IMR-90 (cell line): ENCODE measurements at regions not wholly inside any gene's neighbourhood (a gene's known extent, or its start where the extent isn't known, plus 50 kb on each side); places are given as distances from the start of the nearest gene placed in this dataset.

Source experiments
- ATAC-seq: fragments of 200-7000 bp; cut with Tn5 transposase; 2 replicates; pipeline ENCODE4 v1.9.1; 2020; ENCODE audit warnings: low read depth, mild to moderate bottlenecking, moderate library complexity
- BruUV-seq: library from RNA; stranded (reverse); fragments of 400-500 nt; replicated peaks from 2 replicates; lab custom pipeline; 2021; lab: Mats Ljungman, UMichigan
- CTCF ChIA-PET: fragments of 300-600 bp; formaldehyde crosslinking; extraction: SDS; loops from one replicate; lab custom pipeline; 2021; ENCODE audit warnings: antibody characterized with exemption; lab: Yijun Ruan, JAX
- POLR2A ChIA-PET: fragments of 300-600 bp; sonication (Branson Sonifier 250); formaldehyde crosslinking; loops from one replicate; lab custom pipeline; 2022; ENCODE audit warnings: antibody characterized with exemption; ENCODE audit not compliant: unreplicated experiment; lab: Charles Lee
- DNase-seq: peaks from one replicate; pipeline ENCODE4 v3.0.0; 2013
- H2AFZ ChIP-seq: replicated peaks from 2 replicates; pipeline ENCODE3; 2013; ENCODE audit warnings: low read length, mild to moderate bottlenecking; ENCODE audit not compliant: poor library complexity
- H2AK5ac ChIP-seq: 2 replicates; pipeline ENCODE4 v1.6.1; 2013; ENCODE audit warnings: low read depth, low read length, inconsistent platforms
- H2AK9ac ChIP-seq: replicated peaks from 2 replicates; pipeline ENCODE3; 2013; ENCODE audit warnings: mild to moderate bottlenecking, low read depth, low read length, moderate library complexity; ENCODE audit not compliant: poor library complexity
- H2BK120ac ChIP-seq: 2 replicates; pipeline ENCODE4 v1.6.1; 2013; ENCODE audit warnings: low read depth, low read length, inconsistent platforms
- H2BK15ac ChIP-seq: 3 replicates; pipeline ENCODE4 v1.6.1; 2013; ENCODE audit warnings: low read depth, low read length, inconsistent platforms
- H2BK20ac ChIP-seq: 2 replicates; pipeline ENCODE4 v1.6.1; 2013; ENCODE audit warnings: low read depth, mild to moderate bottlenecking, inconsistent platforms, low read length, moderate library complexity
- H2BK5ac ChIP-seq: 2 replicates; pipeline ENCODE4 v1.6.1; 2013; ENCODE audit warnings: mild to moderate bottlenecking, low read depth, low read length, inconsistent platforms; ENCODE audit not compliant: poor library complexity, severe bottlenecking
- H3K14ac ChIP-seq: replicated peaks from 2 replicates; pipeline ENCODE4 v1.6.1; 2013; ENCODE audit warnings: low read depth, low read length, inconsistent platforms
- H3K18ac ChIP-seq: 2 replicates; pipeline ENCODE4 v1.6.1; 2013; ENCODE audit warnings: low read depth, low read length, control low read depth
- H3K23ac ChIP-seq: 2 replicates; pipeline ENCODE4 v1.6.1; 2013; ENCODE audit warnings: low read depth, low read length, inconsistent platforms
- H3K27ac ChIP-seq: 2 replicates; pipeline ENCODE4 v1.5.1; 2013; ENCODE audit warnings: mild to moderate bottlenecking, control low read depth, low read length; ENCODE audit not compliant: insufficient read depth
- H3K27me3 ChIP-seq: 2 replicates; pipeline ENCODE4 v1.6.1; 2013; ENCODE audit warnings: low read length; ENCODE audit not compliant: control insufficient read depth, insufficient read depth
- H3K36me3 ChIP-seq: 2 replicates; pipeline ENCODE4 v1.6.1; 2013; ENCODE audit warnings: low read length, mixed read lengths; ENCODE audit not compliant: control insufficient read depth, insufficient read depth
- H3K4ac ChIP-seq: 2 replicates; pipeline ENCODE4 v1.6.1; 2013; ENCODE audit warnings: low read depth, low read length, inconsistent platforms
- H3K4me1 ChIP-seq: 2 replicates; pipeline ENCODE4 v1.6.1; 2013; ENCODE audit warnings: low read length, mixed read lengths; ENCODE audit not compliant: control insufficient read depth, insufficient read depth
- H3K4me2 ChIP-seq: 2 replicates; pipeline ENCODE4 v1.6.1; 2013; ENCODE audit warnings: low read depth, mild to moderate bottlenecking, control low read depth, low read length, moderate library complexity
- H3K4me3 ChIP-seq: 2 replicates; pipeline ENCODE4 v1.5.1; 2013; ENCODE audit warnings: low read depth, mild to moderate bottlenecking, control low read depth, low read length, moderate library complexity; ENCODE audit not compliant: insufficient read depth
- H3K56ac ChIP-seq: 2 replicates; pipeline ENCODE4 v1.6.1; 2013; ENCODE audit warnings: low read length, inconsistent platforms; ENCODE audit not compliant: insufficient read depth; ENCODE audit errors: extremely low read depth
- H3K79me1 ChIP-seq, 2 experiments: 2 replicates each; pipeline ENCODE4 v1.6.1; 2013; ENCODE audit warnings: low read length in 2 of 2, inconsistent platforms in 1 of 2, low read depth in 1 of 2
- H3K9ac ChIP-seq: 2 replicates; pipeline ENCODE4 v1.6.1; 2013; ENCODE audit warnings: low read depth, low read length, control low read depth
- H3K9me1 ChIP-seq: 2 replicates; pipeline ENCODE4 v1.6.1; 2013; ENCODE audit warnings: low read length, inconsistent platforms; ENCODE audit not compliant: insufficient read depth
- H3K9me3 ChIP-seq: 2 replicates; pipeline ENCODE4 v1.6.1; 2013; ENCODE audit warnings: low read length; ENCODE audit not compliant: control insufficient read depth, insufficient read depth
- H4K20me1 ChIP-seq: 2 replicates; pipeline ENCODE4 v1.6.1; 2013; ENCODE audit warnings: low read length, inconsistent platforms; ENCODE audit not compliant: insufficient read depth
- H4K5ac ChIP-seq: 2 replicates; pipeline ENCODE4 v1.6.1; 2013; ENCODE audit warnings: mild to moderate bottlenecking, low read depth, low read length, control low read depth
- H4K8ac ChIP-seq, 2 experiments: 2 replicates each; pipeline ENCODE4 v1.6.1; 2013; ENCODE audit warnings: low read depth in 2 of 2, low read length in 2 of 2, control low read depth in 1 of 2, inconsistent platforms in 1 of 2
- H4K91ac ChIP-seq: 2 replicates; pipeline ENCODE4 v1.6.1; 2013; ENCODE audit warnings: low read depth, low read length, inconsistent platforms; ENCODE audit not compliant: insufficient read depth
- BHLHE40 ChIP-seq: fragments of 150-350 bp; IDR thresholded peaks from 2 replicates; pipeline ENCODE4 v1.6.1; 2016; ENCODE audit warnings: mild to moderate bottlenecking, low read depth, low read length
- CEBPB ChIP-seq: IDR thresholded peaks from 2 replicates; pipeline ENCODE4 v1.6.1; 2012; ENCODE audit warnings: low read depth, low read length, improper control_type of control experiment
- CHD1 ChIP-seq: IDR thresholded peaks from 2 replicates; pipeline ENCODE4 v1.6.1; 2012; ENCODE audit warnings: low read depth, low read length, improper control_type of control experiment
- CTCF ChIP-seq: conservative IDR thresholded peaks from 2 replicates; pipeline ENCODE4 v1.5.1; 2012; ENCODE audit warnings: mild to moderate bottlenecking, low read depth, low read length, improper control_type of control experiment
- ELK1 ChIP-seq: fragments of 150-350 bp; IDR thresholded peaks from 2 replicates; pipeline ENCODE4 v1.6.1; 2016; ENCODE audit warnings: low read depth, mild to moderate bottlenecking, low read length, moderate library complexity, borderline replicate concordance
- FOS ChIP-seq: fragments of 150-350 bp; IDR thresholded peaks from 2 replicates; pipeline ENCODE4 v1.6.1; 2016; ENCODE audit warnings: low read depth, low read length
- MAFK ChIP-seq: IDR thresholded peaks from 2 replicates; pipeline ENCODE4 v1.6.1; 2012; ENCODE audit warnings: low read depth, low read length, improper control_type of control experiment
- MAZ ChIP-seq: IDR thresholded peaks from 2 replicates; pipeline ENCODE4 v1.6.1; 2012; ENCODE audit warnings: low read depth, mild to moderate bottlenecking, low read length, improper control_type of control experiment, moderate library complexity, borderline replicate concordance
- MXI1 ChIP-seq: IDR thresholded peaks from 2 replicates; pipeline ENCODE4 v1.6.1; 2012; ENCODE audit warnings: low read depth, mild to moderate bottlenecking, low read length, moderate library complexity, borderline replicate concordance
- NFE2L2 ChIP-seq: fragments of 150-350 bp; IDR thresholded peaks from 2 replicates; pipeline ENCODE4 v1.6.1; 2016; ENCODE audit warnings: low read depth, mild to moderate bottlenecking, low read length
- POLR2A ChIP-seq: IDR thresholded peaks from 2 replicates; pipeline ENCODE4 v1.6.1; 2012; ENCODE audit warnings: mild to moderate bottlenecking, low read depth, low read length
- RAD21 ChIP-seq: IDR thresholded peaks from 2 replicates; pipeline ENCODE4 v1.6.1; 2012; ENCODE audit warnings: low read length, improper control_type of control experiment
- RCOR1 ChIP-seq: IDR thresholded peaks from 2 replicates; pipeline ENCODE4 v1.6.1; 2012; ENCODE audit warnings: mild to moderate bottlenecking, low read length, improper control_type of control experiment; ENCODE audit not compliant: insufficient replicate concordance
- RFX5 ChIP-seq: IDR thresholded peaks from 2 replicates; pipeline ENCODE4 v1.8.0; 2012; ENCODE audit warnings: low read depth, mild to moderate bottlenecking, low read length, moderate library complexity
- SMC3 ChIP-seq: fragments of 150-350 bp; IDR thresholded peaks from 2 replicates; pipeline ENCODE4 v1.6.1; 2016; ENCODE audit warnings: low read depth, mild to moderate bottlenecking, antibody characterized with exemption, low read length, moderate library complexity
- USF2 ChIP-seq: fragments of 150-350 bp; IDR thresholded peaks from 2 replicates; pipeline ENCODE4 v1.6.1; 2017; ENCODE audit warnings: mild to moderate bottlenecking, antibody characterized with exemption, low read length, low read depth
- WGBS, 2 experiments: methylation state at CpG; one replicate each; pipeline versions ENCODE4 v1.1.5 to v1.1.7; 2013; ENCODE audit warnings: missing lambda C conversion rate in 2 of 2; ENCODE audit not compliant: insufficient read length in 1 of 2; ENCODE audit errors: extremely low coverage in 2 of 2; 5-methylcytosine and 5-hydroxymethylcytosine counted together
- dilution Hi-C: fragments of 300-500 bp; cut with HindIII; formaldehyde crosslinking; loops from one replicate; pipeline ENCODE4 v1.14.3; 2018; ENCODE audit warnings: low sequenced_read_pairs; ENCODE audit not compliant: unreplicated experiment
- in situ Hi-C: fragments of 300-500 bp; cut with MboI; formaldehyde crosslinking; loops from 3 replicates; pipeline ENCODE4 v1.14.3; 2019; ENCODE audit warnings: low sequenced_read_pairs, inconsistent platforms, mixed read lengths
- intact Hi-C: fragments of 100-400 bp; cut with micrococcal nuclease; formaldehyde crosslinking; loops from 2 replicates; pipeline ENCODE4 v1.10.0; 2022

GRCh38 chr1:22291057-22291456, 148.2 kb upstream of the WNT4 start:
- no peak overlapping the region for H4K8ac ChIP-seq
- no peak overlapping the region for H2BK15ac ChIP-seq
- H3K27me3 ChIP-seq, result peaks cover 51% of the 10 kb centered on the region
- no peak overlapping the region for H4K5ac ChIP-seq
- H2BK5ac ChIP-seq, result no peak overlapping the region
- no peaks in the 10 kb centered on the region for H3K79me1 ChIP-seq
- H3K4me2 ChIP-seq, result no peak overlapping the region
- H3K9ac ChIP-seq, result no peak overlapping the region
- DNase-seq, result no peak
- H3K56ac ChIP-seq, result no peak overlapping the region
- no peak overlapping the region for H3K27ac ChIP-seq
- no peak overlapping the region for H3K4ac ChIP-seq
- H3K23ac ChIP-seq, result no peak overlapping the region
- no peak overlapping the region for H2BK20ac ChIP-seq
- no peaks in the 10 kb centered on the region for H4K20me1 ChIP-seq
- H3K4me3 ChIP-seq, result no peak overlapping the region
- H2BK120ac ChIP-seq, result no peak overlapping the region
- H4K91ac ChIP-seq, result no peak overlapping the region
- H3K9me1 ChIP-seq, result no peaks in the 10 kb centered on the region
- H2AK5ac ChIP-seq, result no peak overlapping the region
- BruUV-seq, result no TSS peak
- no peaks in the 10 kb centered on the region for H3K4me1 ChIP-seq
- H3K18ac ChIP-seq, result no peak overlapping the region
- no peaks in the 10 kb centered on the region for H3K36me3 ChIP-seq
- no peak overlapping the region for H2AFZ ChIP-seq
- in situ Hi-C loops (no loop called here), intact Hi-C loops (no loop called here), dilution Hi-C loops (no loop called here)
- TF ChIP-seq RFX5, result no peak
- no peak for TF ChIP-seq NFE2L2
- no peak for TF ChIP-seq MAZ
- no peak for TF ChIP-seq MXI1
- no peak for TF ChIP-seq RAD21
- no peak for TF ChIP-seq BHLHE40
- no peak for TF ChIP-seq CEBPB
- no peak for TF ChIP-seq USF2
- no peak for TF ChIP-seq MAFK
- TF ChIP-seq ELK1, result no peak
- TF ChIP-seq FOS, result no peak
- no peak for TF ChIP-seq POLR2A
- TF ChIP-seq SMC3, result no peak
- TF ChIP-seq CHD1, result no peak
- no peak for TF ChIP-seq CTCF
- TF ChIP-seq RCOR1, result no peak
- no peak for ATAC-seq
- CTCF ChIA-PET, result no interaction called here
- no peak overlapping the region for H2AK9ac ChIP-seq
- peaks cover 3% of the 10 kb centered on the region; the same call in 1 of the 2 replicates for H3K9me3 ChIP-seq
- whole genome bisulfite sequencing, 2 experiments, result no CpG with 5 or more reads among the region's 6 CpGs
- POLR2A ChIA-PET, result no interaction called here
- no peak overlapping the region for H3K14ac ChIP-seq
